ENCODE measurements at regions not wholly inside any gene's neighbourhood (a gene's known extent, or its start where the extent isn't known, plus 50 kb on each side); places are given as distances from the start of the nearest gene placed in this dataset.

DNA sequence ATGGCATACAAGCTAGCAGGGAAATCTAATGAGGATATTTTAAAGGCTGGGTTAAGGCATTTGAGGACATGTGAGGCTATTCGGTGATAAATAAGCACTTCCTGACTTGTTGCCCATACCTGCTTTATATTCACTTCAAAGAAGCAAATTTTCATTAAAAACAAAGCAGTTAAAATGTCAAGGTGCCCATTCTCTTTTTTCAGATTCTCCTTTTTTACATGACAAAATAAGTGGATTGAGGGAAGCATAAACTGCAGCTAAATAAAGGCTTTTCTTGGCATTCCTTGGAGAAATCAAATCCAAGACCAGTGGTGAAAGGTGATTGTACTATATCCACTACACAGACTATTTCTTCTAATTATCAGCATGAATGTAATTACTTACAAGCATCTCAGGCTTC is 166.9 kb downstream of the PTCSC3 start:
- H3K27ac ChIP-seq (ENCODE audit: insufficient read depth, low read length), result no peak overlapping the region
- no peak overlapping the region for H3K4me3 ChIP-seq (replicated peaks in 1 of 4; ENCODE audit: control extremely low read depth in 1 of 4, insufficient read depth in 1 of 4, low read depth in 3 of 4, low read length in 4 of 4)
- no peaks in the 10 kb centered on the region for H4K20me1 ChIP-seq (ENCODE audit: control insufficient read depth, extremely low read depth, insufficient read depth, low read length)
- TF ChIP-seq, protein P1, sequence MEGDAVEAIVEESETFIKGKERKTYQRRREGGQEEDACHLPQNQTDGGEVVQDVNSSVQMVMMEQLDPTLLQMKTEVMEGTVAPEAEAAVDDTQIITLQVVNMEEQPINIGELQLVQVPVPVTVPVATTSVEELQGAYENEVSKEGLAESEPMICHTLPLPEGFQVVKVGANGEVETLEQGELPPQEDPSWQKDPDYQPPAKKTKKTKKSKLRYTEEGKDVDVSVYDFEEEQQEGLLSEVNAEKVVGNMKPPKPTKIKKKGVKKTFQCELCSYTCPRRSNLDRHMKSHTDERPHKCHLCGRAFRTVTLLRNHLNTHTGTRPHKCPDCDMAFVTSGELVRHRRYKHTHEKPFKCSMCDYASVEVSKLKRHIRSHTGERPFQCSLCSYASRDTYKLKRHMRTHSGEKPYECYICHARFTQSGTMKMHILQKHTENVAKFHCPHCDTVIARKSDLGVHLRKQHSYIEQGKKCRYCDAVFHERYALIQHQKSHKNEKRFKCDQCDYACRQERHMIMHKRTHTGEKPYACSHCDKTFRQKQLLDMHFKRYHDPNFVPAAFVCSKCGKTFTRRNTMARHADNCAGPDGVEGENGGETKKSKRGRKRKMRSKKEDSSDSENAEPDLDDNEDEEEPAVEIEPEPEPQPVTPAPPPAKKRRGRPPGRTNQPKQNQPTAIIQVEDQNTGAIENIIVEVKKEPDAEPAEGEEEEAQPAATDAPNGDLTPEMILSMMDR (conservative IDR thresholded peaks at IDR 0.05 in 1 of 2, IDR thresholded peaks at IDR 0.05 in 1 of 2; ENCODE audit: low read depth in 1 of 2, low read length in 2 of 2), result no peak
- no peak for TF ChIP-seq EZH2 (IDR thresholded peaks at IDR 0.05; ENCODE audit: low read length, missing control alignments)
- DNase-seq (ENCODE audit: low read depth in 2 of 2), result no peak
- no peaks in the 10 kb centered on the region for H3K4me1 ChIP-seq (ENCODE audit: control insufficient read depth, extremely low read depth, insufficient read depth, low read length)
- no peak overlapping the region for H3K4me2 ChIP-seq (ENCODE audit: extremely low read depth, insufficient read depth, low read length)
- no peaks in the 10 kb centered on the region for H3K9me3 ChIP-seq (ENCODE audit: control insufficient read depth, insufficient read depth, low read depth, low read length)
- no peaks in the 10 kb centered on the region for H3K79me2 ChIP-seq (ENCODE audit: control insufficient read depth, insufficient read depth, low read length)
- no peaks in the 10 kb centered on the region for H3K36me3 ChIP-seq (ENCODE audit: control insufficient read depth, insufficient read depth, low read length)
- H3K27me3 ChIP-seq (ENCODE audit: control insufficient read depth, insufficient read depth, low read length), result no peaks in the 10 kb centered on the region
- H3K9ac ChIP-seq (ENCODE audit: insufficient read depth, low read length), result no peak overlapping the region
- no peak overlapping the region for H2AFZ ChIP-seq (ENCODE audit: low read length)

DNA sequence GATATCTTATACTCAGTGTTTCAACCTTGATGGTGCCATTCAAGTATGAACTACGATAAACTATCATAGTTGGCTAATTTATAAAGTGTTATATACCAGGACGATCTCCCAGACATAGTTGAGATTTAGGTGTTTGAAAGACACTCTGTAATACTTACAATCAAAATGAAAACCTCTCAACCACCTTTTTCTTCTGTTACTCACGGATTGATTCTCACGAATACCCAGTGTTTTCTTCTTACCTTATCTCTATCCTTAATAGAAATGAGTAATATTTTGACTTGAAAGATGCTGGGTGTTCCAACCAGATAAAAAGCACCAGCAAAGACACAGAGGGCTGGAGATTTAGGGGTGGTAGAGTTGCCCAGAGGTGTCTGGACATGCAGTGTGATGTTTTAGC is 169.9 kb downstream of the PTCSC3 start:
- Histone ChIP-seq H3K36me3 (ENCODE audit: control insufficient read depth, insufficient read depth, low read length) (no peaks in the 10 kb centered on the region), H3K9me3 (ENCODE audit: control insufficient read depth, insufficient read depth, low read depth, low read length) (no peaks in the 10 kb centered on the region), H3K4me1 (ENCODE audit: control insufficient read depth, extremely low read depth, insufficient read depth, low read length) (no peaks in the 10 kb centered on the region), H2AFZ (ENCODE audit: low read length) (no peak overlapping the region), H3K9ac (ENCODE audit: insufficient read depth, low read length) (no peak overlapping the region), H3K4me3 (replicated peaks in 1 of 4; ENCODE audit: control extremely low read depth in 1 of 4, insufficient read depth in 1 of 4, low read depth in 3 of 4, low read length in 4 of 4) (no peak overlapping the region), H3K79me2 (ENCODE audit: control insufficient read depth, insufficient read depth, low read length) (no peaks in the 10 kb centered on the region), H4K20me1 (ENCODE audit: control insufficient read depth, extremely low read depth, insufficient read depth, low read length) (no peaks in the 10 kb centered on the region), H3K27me3 (ENCODE audit: control insufficient read depth, insufficient read depth, low read length) (no peaks in the 10 kb centered on the region), H3K27ac (ENCODE audit: insufficient read depth, low read length) (no peak overlapping the region), H3K4me2 (ENCODE audit: extremely low read depth, insufficient read depth, low read length) (no peak overlapping the region)
- TF ChIP-seq, protein P1 (conservative IDR thresholded peaks at IDR 0.05 in 1 of 2, IDR thresholded peaks at IDR 0.05 in 1 of 2; ENCODE audit: low read depth in 1 of 2, low read length in 2 of 2), result no peak
- no peak for TF ChIP-seq EZH2 (IDR thresholded peaks at IDR 0.05; ENCODE audit: low read length, missing control alignments)
- no peak for DNase-seq (ENCODE audit: low read depth in 2 of 2)

DNA sequence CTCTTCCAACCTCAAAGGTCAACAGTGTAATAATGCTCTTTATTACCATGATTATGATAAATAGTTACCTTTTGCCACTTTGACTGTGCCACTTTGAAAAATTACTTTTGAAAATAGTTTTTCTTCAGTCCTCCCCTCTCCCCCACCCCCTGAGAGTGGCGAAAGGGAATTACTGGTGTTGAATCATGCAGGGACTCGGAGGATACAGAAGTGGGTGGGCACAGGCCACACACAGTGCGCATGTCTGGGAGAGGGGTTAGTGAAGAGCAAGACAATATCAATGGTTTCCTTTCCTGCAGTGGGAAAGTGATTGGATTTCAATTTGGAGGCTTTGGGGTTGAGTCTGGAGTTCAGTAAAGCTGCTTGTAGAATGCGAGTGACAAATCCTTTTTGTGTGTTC is 170.9 kb downstream of the PTCSC3 start:
- Histone ChIP-seq H3K27ac (ENCODE audit: insufficient read depth, low read length) (no peak overlapping the region), H4K20me1 (ENCODE audit: control insufficient read depth, extremely low read depth, insufficient read depth, low read length) (no peaks in the 10 kb centered on the region), H2AFZ (ENCODE audit: low read length) (no peak overlapping the region), H3K4me2 (ENCODE audit: extremely low read depth, insufficient read depth, low read length) (no peak overlapping the region), H3K27me3 (ENCODE audit: control insufficient read depth, insufficient read depth, low read length) (no peaks in the 10 kb centered on the region), H3K4me3 (replicated peaks in 1 of 4; ENCODE audit: control extremely low read depth in 1 of 4, insufficient read depth in 1 of 4, low read depth in 3 of 4, low read length in 4 of 4) (no peak overlapping the region), H3K9me3 (ENCODE audit: control insufficient read depth, insufficient read depth, low read depth, low read length) (no peaks in the 10 kb centered on the region), H3K4me1 (ENCODE audit: control insufficient read depth, extremely low read depth, insufficient read depth, low read length) (no peaks in the 10 kb centered on the region), H3K9ac (ENCODE audit: insufficient read depth, low read length) (no peak overlapping the region), H3K36me3 (ENCODE audit: control insufficient read depth, insufficient read depth, low read length) (no peaks in the 10 kb centered on the region), H3K79me2 (ENCODE audit: control insufficient read depth, insufficient read depth, low read length) (no peaks in the 10 kb centered on the region)
- TF ChIP-seq, protein P1 (conservative IDR thresholded peaks at IDR 0.05 in 1 of 2, IDR thresholded peaks at IDR 0.05 in 1 of 2; ENCODE audit: low read depth in 1 of 2, low read length in 2 of 2), result no peak
- no peak for DNase-seq (ENCODE audit: low read depth in 2 of 2)

Data from fibroblast of lung (primary cell).